NCI-H2029 (cell line): ENCODE measurements at regions not wholly inside any gene's neighbourhood (a gene's known extent, or its start where the extent isn't known, plus 50 kb on each side); places are given as distances from the start of the nearest gene placed in this dataset.

Experiments
- DNase-seq: peaks from one replicate; lab custom pipeline; 2025; lab: John Stamatoyannopoulos, UW

DNA sequence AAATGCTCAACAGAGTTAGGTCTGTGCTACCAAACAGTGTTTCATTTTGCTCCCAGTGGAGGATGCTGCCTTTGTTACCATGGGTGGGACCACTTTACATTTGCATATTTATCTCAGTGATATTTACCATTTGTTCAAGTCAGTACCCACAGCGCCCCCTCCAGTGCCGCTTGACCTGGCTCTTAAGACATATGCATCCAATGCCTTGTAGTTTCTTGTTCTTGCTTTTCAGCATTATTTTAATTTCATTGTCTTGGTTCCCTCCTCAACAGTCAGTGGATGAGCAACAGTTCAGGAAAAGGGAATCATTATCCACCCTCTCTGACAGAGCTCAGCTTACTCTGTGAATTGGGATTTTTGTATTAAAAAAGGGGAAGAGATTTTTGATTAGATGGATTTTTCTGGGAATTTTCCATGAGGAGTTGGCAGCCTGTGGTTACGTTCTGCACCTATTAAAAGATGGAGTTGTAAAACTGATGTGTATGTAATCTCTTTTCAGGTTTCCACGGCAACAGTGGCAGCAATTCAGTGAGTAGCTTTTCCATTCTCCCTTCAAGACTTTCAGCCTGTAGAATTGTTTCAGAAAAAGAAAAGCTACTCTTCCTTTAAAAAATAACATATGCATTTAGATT, 240.5 kb upstream of the DAAM1 start:
- no peak for DNase-seq

DNA sequence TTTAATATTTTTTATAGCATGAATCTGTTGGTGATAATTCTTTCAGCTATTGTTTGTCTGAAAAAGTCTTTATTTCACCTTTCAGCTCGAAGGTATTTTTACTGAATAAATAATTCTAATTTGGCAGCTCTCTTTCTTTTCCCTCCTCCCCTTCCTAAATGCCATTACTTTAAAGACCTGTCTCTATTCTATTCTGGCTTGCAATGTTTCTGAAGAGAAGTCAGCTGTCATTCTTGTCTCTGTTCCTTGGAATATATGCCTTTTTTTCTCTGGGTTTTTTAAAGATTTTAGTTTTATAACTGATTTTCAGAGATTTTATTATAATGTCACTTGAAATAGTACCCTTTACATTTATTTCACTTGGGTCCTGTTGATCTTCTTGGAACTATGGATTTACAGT, 237.9 kb upstream of the DAAM1 start:
- no peak for DNase-seq

DNA sequence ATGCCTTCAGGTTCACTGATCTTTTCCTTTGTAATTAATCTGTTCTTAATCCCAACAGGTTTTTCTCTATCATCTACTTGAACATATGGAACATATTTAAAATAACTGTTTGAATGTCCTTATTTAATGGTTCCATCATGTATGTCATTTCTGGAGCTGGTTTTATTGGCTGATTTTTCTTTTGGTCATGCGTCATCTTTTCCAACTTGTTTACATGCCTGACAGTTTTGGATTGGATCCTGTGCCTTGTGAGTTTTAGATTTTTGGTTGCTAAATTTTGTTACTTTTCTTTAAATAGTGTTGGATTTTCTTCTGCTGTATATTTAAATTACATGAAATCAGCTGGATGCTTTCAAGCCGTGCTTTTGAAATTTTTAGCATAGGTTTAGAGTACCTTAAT, 237.3 kb upstream of the DAAM1 start:
- DNase-seq = no peak

DNA sequence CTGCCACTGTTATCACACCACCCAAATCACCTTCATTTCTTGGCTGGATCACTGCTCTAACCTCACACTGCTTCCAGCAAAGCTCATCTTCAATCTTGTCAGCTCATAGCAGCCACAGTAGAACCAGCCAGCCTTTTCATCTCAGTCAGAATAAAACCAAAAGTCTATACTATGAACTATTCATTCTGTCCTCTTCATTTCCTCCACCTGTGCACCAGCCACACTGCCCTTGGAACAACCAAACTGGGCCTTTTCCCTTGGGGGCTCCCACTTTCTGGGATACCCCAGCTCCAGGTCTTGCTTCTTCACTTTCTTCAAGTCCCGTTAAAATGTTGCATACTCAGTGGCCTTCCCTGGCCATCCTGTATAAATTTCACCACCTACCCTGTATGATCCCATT, 234.4 kb upstream of the DAAM1 start:
- no peak for DNase-seq

DNA sequence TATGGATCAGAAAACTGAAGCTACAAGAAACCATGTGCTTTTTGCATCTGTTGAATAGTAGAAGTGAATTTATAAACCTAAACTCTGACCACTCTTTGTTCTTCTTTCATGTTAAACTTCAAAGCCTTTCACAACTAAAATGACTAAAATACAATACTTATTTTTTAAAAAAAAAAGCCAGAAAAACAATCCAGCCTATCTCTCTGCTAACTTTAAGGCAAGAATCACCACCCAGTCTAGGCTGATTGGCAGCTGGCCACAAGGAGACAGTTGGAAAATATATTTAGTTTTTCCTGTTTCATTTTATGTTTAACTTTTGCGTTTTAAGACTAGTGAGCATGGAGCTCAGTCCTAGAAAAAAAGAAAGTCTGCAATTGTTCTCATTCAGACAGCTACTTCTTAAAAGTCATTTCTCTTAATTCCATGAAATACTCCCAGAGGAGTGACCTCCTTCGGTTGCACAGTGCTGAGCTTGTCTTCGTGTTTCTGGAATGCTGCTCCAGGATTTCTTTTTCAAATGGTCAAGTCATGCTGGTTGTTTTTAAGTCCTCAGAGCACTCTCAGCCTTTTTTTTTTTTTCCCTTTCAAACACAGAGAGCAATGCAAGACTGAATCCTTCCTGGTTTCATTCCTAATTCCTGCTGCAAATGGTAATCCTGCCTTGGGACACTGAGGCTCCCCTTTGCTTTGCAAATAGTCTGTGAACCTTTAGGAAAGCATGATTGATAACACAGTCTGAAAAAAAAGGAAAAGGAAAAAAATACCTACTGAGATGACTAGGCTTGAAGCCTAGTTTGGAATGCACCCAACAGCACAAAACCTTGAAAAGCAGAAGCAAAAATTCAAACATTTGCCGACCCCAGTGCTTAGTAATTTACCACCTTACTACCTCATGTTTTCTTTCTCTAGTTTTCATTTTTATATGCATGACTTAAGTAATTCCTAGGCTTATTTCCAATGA, 233.3 kb upstream of the DAAM1 start:
- no peak for DNase-seq

DNA sequence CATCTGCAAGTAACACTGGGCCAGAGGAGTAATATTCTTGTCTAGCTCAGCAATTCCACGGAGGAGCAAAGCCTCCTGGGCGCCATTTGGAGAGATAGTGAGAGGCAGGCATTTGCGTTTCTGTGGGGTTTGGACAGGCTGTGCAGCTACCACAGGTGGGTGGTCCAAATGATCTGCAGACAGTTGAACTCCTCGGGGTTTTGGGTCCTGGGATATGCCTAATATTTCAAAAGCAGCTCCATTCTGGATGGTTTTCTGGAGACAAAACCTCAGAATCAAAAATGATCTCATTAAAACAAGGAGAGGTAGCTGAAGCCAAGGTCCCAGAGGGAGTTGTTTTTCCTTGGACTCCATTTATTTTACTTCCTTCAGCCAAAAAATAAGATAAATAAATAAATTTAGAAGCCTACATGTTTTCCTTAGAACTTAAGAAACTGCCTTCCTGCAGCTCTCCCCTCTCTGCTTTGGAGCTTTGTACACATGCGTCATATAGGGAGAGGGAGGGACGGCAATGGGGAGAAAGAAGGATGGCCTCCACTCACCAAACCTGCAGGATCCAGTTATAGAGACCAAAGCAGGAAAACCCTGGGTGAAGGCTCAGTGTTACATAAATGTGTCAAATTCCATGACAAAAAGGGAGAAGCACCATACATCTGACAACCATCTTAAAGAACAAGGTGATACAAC, 227.3 kb upstream of the DAAM1 start:
- DNase-seq = no peak

DNA sequence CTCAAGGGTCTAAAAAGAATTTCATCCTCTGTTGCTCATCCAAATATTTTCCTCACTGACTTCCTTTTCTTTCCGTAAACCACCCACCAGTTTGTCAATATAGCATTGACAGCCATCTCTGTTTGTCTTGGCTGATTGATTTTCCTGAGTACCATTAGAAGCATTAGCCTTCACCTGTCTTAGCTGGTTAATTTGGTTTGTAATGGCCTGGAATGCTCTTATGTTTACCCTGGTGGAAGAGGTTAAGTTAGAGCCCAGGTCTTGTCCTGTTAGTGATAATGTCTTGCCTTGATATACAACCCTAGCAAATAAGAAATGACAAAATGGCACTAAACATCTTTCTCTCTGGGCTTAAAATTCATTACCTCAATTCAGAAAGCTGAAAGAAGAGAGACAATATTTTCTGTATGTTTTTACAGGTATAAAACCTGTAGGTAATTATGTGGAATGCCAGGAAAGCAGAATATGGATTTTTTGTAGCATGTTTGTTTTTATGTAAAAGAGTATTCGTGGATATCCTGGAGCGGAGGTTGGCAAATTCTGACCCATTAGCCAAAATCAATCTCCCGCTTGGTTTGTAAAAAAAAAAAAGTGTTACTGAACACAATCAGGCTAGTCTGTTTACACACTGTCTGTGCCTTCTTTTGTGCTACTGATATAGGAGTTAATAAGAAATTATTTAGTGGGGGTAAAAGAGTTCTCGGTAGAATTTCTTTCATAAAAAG, 224.4 kb upstream of the DAAM1 start:
- no peak for DNase-seq

DNA sequence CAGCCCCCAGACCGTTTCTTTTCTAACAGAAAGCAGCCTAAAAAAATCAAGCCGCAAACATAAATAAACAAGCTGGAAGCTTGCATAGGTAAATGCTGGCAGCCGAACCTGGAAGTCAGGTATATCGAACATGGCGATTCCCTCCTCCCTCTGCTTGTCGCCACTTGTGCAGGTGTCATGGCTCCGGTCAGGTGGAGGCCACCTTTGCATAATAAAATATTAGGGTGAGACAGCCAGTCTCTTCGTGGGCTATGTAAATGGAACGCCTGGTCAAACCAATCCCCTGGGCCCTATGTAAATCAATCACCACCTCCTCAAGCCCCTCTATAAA, 223.9 kb upstream of the DAAM1 start:
- DNase-seq = no peak

DNA sequence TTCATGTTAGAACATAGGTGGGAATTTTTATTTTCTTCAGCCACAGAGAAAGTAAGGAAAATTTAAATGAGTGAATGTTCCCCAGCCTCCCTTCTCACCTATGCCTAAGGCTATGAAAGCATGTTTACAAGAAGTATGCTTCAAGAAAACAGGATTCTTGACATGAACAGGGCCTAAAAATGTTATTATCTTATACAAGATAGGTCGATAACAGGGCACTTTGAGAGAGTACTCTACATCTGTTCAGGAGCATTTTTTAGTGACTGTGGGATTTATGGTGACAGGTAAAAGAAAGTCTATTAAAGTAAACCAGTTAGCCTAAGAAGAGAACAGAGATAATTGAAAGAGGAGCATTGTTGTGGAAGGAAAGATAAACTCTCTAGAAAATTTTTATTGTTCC, 222.9 kb upstream of the DAAM1 start:
- no peak for DNase-seq

DNA sequence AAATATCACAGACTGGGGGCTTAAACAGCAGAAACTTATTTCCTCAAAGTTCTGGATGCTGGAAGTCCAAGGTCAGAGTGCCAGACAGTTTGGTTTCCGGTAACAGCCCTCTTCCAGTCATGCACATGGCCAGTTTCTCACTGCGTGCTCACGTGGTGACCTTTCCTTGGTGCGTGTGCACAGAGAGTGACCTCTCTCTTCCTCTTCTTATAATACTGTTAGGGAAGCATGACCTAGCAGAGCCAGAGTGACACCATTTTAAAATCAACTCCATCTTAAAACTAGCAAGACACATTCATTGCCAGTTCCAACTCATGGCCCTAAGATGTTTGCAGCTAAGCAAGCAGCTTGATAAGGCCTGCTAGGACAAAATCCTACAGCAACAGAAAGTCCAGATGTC, 221.5 kb upstream of the DAAM1 start:
- DNase-seq = no peak

DNA sequence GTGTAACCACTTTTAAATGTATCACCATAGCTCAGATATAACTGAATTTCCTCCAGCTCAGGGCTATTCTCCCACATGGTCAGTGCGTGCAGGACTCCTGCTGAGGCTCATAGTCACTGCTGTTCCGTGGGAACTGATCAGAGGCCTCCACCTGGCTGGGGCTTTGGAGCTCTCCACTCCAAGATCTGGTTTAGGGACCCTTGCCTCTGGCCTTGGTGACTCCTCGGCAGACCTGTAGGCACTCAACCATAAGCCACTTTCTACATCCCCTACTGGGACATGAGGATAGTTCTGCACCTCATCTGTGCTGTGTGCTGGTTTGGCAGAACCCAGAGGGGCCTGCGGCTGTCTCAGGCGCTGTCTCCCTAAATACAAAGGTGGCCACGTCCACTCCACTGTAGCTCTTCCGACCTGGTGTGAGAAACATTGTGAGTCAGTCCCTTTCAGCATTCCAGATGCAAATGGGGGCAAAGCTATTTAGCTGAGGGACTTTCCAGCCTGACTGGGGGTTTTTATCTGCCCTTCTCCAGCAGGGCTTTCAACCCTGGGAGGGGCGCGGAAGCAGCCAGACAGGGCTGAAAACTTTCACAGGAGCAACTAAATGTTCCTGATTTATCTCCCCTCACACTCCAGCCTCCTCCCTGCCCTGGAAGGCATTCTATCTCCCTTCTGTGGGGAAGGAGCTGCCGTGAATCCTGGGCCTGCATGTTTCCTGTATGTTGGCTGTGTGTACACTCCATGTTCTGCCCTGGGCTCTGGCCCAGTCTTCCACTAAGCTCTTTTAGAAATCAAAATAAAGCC, 218.3 kb upstream of the DAAM1 start:
- no peak for DNase-seq

DNA sequence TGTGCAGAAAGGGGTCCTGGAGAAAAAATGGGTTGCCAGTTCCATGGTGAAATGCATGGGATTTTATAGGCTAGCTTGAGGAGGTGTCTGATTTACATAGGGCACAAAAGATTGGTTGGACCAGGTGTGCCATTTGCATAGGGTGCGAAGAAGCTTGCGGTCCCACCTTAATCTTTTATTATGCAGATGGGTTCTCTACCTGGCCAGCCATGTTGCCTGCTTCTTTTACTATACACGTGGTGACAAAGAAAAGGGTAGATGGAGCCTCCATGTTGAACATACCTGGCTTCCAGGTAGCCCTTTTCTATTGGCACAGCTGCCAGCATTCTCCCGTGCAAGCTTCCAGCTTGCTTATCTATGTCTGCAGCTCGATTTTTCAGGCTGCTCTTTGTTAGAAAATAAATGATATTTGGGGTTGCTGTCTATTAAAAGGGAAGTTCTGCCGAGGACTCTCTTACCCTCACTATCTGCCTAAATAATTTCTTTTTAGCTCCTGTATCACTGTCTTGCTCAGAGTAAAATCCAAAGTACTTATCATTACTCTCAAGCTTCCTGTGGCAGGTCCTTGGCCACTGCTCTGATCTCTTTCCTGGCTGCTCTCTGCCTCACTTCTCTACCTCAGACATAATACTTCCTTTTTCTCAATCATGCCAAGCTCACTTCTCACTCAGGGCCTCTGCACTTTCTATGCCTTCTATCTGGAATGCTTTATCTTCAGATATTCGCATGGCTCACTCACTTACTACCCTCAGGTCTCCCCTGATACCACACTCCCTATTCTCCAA, 216.0 kb upstream of the DAAM1 start:
- no peak for DNase-seq

DNA sequence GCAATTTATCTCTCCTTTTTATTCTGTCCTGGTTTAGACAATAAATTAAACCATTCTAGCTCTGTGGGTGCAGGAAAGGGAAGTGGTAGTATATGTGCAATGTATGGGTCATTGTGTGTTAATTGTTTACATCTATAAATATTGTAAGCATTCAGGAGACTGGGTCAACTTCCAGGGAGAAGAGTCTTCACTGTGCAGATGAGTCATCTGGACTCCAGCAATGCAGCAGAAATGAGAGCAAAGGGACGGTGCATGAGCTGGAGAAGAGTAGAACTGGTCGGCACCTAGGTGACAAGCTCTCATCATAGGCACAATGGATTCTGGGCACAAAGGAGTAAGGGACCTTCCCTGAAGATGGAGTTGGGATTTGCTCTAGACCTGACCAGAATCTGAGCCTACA, 211.1 kb upstream of the DAAM1 start:
- DNase-seq = no peak

DNA sequence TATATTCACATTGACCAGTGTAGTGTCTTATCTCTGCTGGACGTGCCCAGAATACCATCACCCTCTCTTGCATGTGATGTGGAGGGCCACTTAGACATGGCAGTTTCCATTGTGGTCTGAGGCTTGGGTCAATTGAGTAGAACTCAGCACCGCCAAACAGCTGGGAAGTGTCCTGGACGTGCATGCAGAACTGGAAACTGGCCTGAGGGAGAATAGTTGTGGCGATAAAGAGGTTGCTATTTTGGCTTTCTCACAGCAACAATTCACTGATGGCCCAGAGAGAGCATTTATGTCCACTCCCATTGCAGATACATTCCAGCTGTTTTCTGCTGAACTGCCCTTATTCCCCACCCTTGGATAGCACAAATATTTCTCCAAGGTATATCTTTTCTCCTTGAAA, 210.1 kb upstream of the DAAM1 start:
- DNase-seq = no peak

DNA sequence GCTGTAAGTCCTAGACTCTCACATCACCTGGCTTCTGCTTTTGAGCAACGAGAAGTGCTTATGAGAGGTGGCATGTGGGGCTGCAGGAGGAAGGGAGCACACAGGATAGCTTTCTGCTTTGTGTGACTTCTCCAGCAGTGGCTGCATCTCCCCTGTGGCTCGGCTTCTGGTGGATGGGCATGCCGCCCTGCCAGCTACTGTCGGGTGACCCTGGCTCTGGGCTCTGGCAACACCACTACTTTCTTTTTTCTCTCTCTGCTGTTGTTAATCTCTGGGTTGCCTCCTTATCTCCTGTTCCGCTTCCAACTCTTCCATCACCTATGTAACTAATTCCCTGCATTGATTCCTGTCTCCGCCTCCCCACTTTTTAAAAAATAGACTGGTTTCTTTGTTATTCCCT, 209.1 kb upstream of the DAAM1 start:
- DNase-seq = no peak

DNA sequence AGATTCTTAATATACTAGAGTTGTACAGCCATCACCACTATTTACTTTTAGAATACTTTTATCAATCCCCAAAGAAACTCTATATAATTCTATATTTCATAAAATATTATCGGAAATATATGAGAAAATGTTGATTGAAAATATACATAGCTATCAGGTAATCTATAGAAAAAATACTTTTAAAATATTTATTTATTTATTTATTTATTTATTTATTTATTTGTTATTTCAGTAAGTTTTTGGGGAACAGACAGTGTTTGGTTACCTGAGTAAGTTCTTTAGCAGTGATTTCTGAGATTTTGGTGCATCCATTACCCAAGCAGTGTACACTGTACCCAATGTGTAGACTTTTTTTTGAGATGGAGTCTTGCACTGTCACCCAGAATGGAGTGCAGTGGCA, 206.6 kb upstream of the DAAM1 start:
- DNase-seq = no peak

DNA sequence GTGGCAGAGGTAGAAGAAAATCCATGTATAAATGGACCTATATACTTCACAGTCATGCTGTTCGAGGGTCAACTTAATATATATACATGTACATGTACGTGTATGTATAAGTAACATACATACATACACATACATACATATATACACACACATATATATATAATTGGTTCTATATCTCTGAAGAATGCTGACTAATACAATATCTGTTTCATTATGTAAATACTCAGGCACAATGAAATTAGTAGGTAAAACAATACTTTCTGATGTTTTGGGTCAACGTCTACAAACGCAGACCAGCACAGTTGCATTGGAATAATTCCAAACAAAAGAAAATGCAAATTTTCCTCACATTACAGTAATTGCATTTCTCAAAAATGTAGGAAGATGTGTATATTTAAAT, 202.7 kb upstream of the DAAM1 start:
- no peak for DNase-seq

DNA sequence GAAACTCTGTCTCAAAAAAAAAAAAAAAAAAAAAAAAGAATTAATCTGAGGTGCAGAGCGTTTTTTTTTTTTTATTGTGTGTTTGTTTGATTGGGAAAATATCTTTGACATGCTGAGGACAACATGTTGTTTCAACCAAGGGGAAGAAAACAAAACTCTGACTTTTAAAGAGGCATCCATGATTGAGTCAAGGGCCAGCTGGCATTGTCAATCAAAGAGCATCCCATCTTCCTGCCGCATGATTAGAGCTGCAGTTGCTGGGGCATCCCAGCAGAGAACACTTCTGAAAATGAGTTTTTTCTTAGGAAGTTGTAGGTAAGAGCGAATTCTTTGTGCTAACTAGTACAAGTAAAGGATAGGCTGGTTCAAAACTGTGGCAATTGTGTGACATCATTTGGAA, 200.9 kb upstream of the DAAM1 start:
- DNase-seq = no peak

DNA sequence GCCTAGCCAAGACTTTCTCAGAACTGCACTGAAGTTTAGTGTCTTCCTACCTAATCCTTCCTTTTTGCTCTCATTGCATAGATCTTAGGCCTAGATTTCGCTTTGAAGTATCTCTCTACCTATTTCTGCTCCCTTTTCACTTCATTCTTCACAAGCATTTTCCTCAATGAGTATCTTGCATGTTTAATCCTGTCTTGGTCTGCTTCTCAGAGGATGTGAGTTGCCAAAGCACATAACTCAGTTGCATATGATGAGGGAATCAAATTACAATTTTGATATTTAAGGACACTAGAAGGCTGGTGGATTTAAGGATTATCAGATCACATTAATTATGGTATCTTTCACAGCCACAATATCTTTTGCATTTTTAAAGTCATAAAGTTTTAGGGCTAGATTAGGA, 195.5 kb upstream of the DAAM1 start:
- no peak for DNase-seq

DNA sequence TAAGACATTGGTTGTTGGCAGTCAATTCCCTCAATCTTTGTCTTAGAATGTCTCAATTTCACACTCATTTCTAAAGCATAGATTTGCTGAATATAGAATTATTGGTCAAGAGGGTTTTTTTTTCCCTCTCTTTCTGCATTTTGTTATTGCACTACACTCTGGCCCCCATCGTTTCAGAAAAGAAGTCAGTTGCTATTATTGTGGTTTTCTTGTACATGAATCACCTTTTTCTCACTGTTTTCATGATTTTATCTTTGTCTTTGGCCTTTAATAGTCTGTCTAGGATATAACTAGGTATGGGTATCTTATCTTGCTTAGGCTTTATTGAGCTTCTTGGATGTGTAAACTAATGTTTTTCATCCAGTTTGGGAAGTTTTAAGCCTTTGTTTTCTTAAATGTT, 194.3 kb upstream of the DAAM1 start:
- DNase-seq = no peak

DNA sequence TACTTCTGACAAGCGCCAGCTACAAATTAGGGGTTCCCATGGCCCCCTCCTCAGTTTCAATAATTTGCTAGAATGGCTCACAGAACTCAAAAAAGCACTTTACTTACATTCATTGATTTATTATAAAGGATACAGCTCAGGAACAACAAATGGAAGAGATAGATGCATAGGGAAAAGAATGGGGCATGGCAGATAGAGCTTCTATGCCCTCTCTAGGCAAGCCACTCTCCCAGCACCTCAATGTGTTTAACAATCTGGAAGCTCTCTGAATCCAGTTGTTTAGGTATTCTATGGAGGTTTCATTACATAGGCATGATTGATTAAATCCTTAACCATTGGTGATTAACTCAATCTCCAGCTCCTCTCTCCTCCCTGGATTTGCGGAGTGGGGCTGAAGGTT, 184.5 kb upstream of the DAAM1 start:
- DNase-seq = no peak
